Fibroblast of lung (primary cell): ENCODE measurements at regions not wholly inside any gene's neighbourhood (a gene's known extent, or its start where the extent isn't known, plus 50 kb on each side); places are given as distances from the start of the nearest gene placed in this dataset.

ENCODE experiments used
- DNase-seq, 2 donors: peaks; one replicate each; pipeline versions ENCODE4 v3.0.0 to v3.0.0-alpha.2; 2010; ENCODE audit warnings: low read depth in 2 of 2
- H2AFZ ChIP-seq: 2 replicates; pipeline ENCODE4 v1.5.1; 2012; ENCODE audit warnings: low read length, control low read depth, inconsistent platforms
- H3K27ac ChIP-seq: 2 replicates; pipeline ENCODE4 v1.5.1; 2011; ENCODE audit warnings: low read length, control low read depth; ENCODE audit not compliant: insufficient read depth
- H3K27me3 ChIP-seq: 2 replicates; pipeline ENCODE4 v1.5.1; 2011; ENCODE audit warnings: mild to moderate bottlenecking, low read length; ENCODE audit not compliant: control insufficient read depth, insufficient read depth
- H3K36me3 ChIP-seq: 2 replicates; pipeline ENCODE4 v1.5.1; 2011; ENCODE audit warnings: low read length; ENCODE audit not compliant: control insufficient read depth, insufficient read depth
- H3K4me1 ChIP-seq: 2 replicates; pipeline ENCODE4 v1.5.1; 2011; ENCODE audit warnings: low read length; ENCODE audit not compliant: control insufficient read depth, insufficient read depth; ENCODE audit errors: extremely low read depth
- H3K4me2 ChIP-seq: 2 replicates; pipeline ENCODE4 v1.5.1; 2011; ENCODE audit warnings: low read length, control low read depth; ENCODE audit not compliant: insufficient read depth; ENCODE audit errors: extremely low read depth
- H3K4me3 ChIP-seq, 4 experiments: fragments of 200-600 bp in 1 of 4; sonication (generic) in 1 of 4; replicated peaks in 1 of 4; 2 replicates each; pipeline ENCODE4 v1.5.1; 2011 to 2016; ENCODE audit warnings: low read length in 4 of 4, low read depth in 3 of 4, mild to moderate bottlenecking in 3 of 4, control low read depth in 2 of 4, inconsistent platforms in 1 of 4, mixed read lengths in 1 of 4; ENCODE audit not compliant: insufficient read depth in 1 of 4; ENCODE audit errors: control extremely low read depth in 1 of 4
- H3K79me2 ChIP-seq: 2 replicates; pipeline ENCODE4 v1.5.1; 2012; ENCODE audit warnings: mild to moderate bottlenecking, low read length, inconsistent platforms; ENCODE audit not compliant: control insufficient read depth, insufficient read depth
- H3K9ac ChIP-seq: 2 replicates; pipeline ENCODE4 v1.5.1; 2011; ENCODE audit warnings: mild to moderate bottlenecking, low read length, control low read depth; ENCODE audit not compliant: insufficient read depth
- H3K9me3 ChIP-seq: 2 replicates; pipeline ENCODE4 v1.5.1; 2012; ENCODE audit warnings: low read depth, low read length; ENCODE audit not compliant: control insufficient read depth, insufficient read depth
- H4K20me1 ChIP-seq: 2 replicates; pipeline ENCODE4 v1.5.1; 2011; ENCODE audit warnings: low read length; ENCODE audit not compliant: control insufficient read depth, insufficient read depth; ENCODE audit errors: extremely low read depth
- EZH2 ChIP-seq: IDR thresholded peaks from 2 replicates; pipeline ENCODE4 v1.5.1; 2012; ENCODE audit warnings: low read length, control low read depth, mild to moderate bottlenecking; ENCODE audit errors: missing control alignments
- TF ChIP-seq, protein P1 (sequence below), 2 donors: IDR thresholded peaks in 1 of 2; conservative IDR thresholded peaks in 1 of 2; 1 replicate in 1 of 2; 2 replicates in 1 of 2; pipeline ENCODE4 v1.5.1; 2011 to 2012; ENCODE audit warnings: low read length in 2 of 2, control low read depth in 1 of 2, inconsistent platforms in 1 of 2, low read depth in 1 of 2, mild to moderate bottlenecking in 1 of 2

DNA sequence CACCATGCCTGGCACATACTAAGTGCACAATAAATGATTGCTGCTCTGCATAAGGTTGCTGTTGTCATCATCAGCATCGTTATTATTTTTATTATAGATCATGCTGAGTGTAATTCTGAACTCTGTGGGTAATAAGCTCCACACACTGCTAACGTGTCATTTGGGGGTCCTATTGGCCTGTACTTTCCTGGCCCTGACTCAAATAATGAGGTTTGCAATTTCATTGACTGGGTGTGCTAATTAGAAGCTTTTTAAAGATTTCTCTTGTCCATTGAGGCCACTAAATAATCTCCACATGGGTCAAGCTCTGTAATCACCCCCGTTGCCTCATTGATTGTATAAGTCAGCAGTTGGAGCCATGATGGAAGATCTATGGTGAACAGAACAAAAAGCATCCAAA is 320.8 kb upstream of the TMPO start:
- Histone ChIP-seq H3K9ac (no peak overlapping the region), H4K20me1 (no peaks in the 10 kb centered on the region), H3K79me2 (no peaks in the 10 kb centered on the region), H3K4me2 (no peak overlapping the region), H3K9me3 (no peaks in the 10 kb centered on the region), H3K36me3 (no peaks in the 10 kb centered on the region), H3K27me3 (no peaks in the 10 kb centered on the region), H3K27ac (no peak overlapping the region), H3K4me1 (no peaks in the 10 kb centered on the region), H2AFZ (no peak overlapping the region), H3K4me3 (no peak overlapping the region)
- DNase-seq = no peak
- TF ChIP-seq, protein P1, sequence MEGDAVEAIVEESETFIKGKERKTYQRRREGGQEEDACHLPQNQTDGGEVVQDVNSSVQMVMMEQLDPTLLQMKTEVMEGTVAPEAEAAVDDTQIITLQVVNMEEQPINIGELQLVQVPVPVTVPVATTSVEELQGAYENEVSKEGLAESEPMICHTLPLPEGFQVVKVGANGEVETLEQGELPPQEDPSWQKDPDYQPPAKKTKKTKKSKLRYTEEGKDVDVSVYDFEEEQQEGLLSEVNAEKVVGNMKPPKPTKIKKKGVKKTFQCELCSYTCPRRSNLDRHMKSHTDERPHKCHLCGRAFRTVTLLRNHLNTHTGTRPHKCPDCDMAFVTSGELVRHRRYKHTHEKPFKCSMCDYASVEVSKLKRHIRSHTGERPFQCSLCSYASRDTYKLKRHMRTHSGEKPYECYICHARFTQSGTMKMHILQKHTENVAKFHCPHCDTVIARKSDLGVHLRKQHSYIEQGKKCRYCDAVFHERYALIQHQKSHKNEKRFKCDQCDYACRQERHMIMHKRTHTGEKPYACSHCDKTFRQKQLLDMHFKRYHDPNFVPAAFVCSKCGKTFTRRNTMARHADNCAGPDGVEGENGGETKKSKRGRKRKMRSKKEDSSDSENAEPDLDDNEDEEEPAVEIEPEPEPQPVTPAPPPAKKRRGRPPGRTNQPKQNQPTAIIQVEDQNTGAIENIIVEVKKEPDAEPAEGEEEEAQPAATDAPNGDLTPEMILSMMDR (conservative IDR thresholded peaks at IDR 0.05 in 1 of 2, IDR thresholded peaks at IDR 0.05 in 1 of 2; ENCODE audit: low read depth in 1 of 2, low read length in 2 of 2) = no peak
- TF ChIP-seq EZH2 = no peak

DNA sequence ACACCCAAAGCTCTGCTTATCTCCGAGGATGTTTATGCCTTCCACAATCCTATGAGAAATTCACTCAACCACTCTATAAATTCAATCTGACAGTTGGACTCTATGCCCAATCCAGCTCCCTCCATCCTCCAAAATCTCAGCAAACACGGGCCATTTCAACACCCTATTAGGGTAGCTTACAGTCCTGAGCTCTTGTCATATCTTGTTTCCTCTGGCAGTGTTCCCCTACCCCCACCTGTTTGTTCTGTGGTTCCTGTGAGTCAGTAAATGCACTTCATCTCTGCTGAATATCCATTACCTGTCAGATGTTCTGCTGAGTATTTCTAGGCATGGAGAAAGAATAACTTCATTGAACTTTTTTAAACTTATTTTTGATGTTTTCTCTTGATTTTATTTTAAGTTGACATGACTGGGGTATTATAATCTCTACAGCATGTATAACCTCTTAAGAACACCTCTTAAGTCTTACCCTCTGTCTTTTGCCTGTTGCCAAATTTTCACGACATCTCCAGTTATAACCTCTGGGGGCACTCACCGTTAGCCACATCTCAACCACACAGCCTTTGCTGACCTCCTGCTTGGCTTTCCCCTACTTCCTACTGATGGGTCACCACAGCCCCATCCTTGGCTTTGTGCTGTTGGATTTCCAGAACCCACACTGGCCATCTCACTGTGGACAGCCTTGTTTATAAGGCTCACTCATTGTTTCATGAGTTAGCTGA is 317.0 kb upstream of the TMPO start:
- Histone ChIP-seq H3K9ac (no peak overlapping the region), H3K36me3 (no peaks in the 10 kb centered on the region), H2AFZ (no peak overlapping the region), H3K4me2 (no peak overlapping the region), H3K27ac (no peak overlapping the region), H4K20me1 (no peaks in the 10 kb centered on the region), H3K79me2 (no peaks in the 10 kb centered on the region), H3K4me1 (no peaks in the 10 kb centered on the region), H3K4me3 (no peak overlapping the region), H3K27me3 (no peaks in the 10 kb centered on the region), H3K9me3 (no peaks in the 10 kb centered on the region)
- TF ChIP-seq, protein P1 (conservative IDR thresholded peaks at IDR 0.05 in 1 of 2, IDR thresholded peaks at IDR 0.05 in 1 of 2; ENCODE audit: low read depth in 1 of 2, low read length in 2 of 2) = no peak
- no peak for TF ChIP-seq EZH2
- peak in 1 of 2 donors; percentile 89 for DNase-seq

DNA sequence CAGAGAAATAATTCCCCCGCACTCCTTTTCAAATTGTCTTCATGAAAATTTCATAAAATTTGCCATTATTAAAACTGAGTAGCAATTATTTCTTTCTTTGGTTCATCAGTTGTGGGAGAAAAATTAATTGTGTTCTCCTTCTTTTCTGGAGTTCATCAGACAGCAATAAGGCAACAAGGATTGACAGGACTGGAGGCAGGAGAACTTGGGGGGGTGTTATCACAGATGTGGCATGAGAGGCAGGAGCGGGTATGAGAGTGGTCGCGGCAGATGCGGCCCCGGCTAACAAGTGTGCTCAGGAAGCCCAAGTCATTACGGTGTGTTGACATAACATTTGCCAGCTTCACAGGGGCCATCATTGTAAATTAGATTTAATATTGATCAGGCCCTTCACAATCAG is 306.6 kb upstream of the TMPO start:
- H3K4me3 ChIP-seq = no peak overlapping the region
- H3K4me1 ChIP-seq = no peaks in the 10 kb centered on the region
- H3K79me2 ChIP-seq = no peaks in the 10 kb centered on the region
- H3K4me2 ChIP-seq = no peak overlapping the region
- no peaks in the 10 kb centered on the region for H4K20me1 ChIP-seq
- no peak overlapping the region for H2AFZ ChIP-seq
- no peaks in the 10 kb centered on the region for H3K27me3 ChIP-seq
- H3K27ac ChIP-seq = no peak overlapping the region
- H3K9me3 ChIP-seq = no peaks in the 10 kb centered on the region
- H3K36me3 ChIP-seq = no peaks in the 10 kb centered on the region
- H3K9ac ChIP-seq = no peak overlapping the region
- DNase-seq = no peak
- TF ChIP-seq EZH2 = no peak
- TF ChIP-seq, protein P1 (conservative IDR thresholded peaks at IDR 0.05 in 1 of 2, IDR thresholded peaks at IDR 0.05 in 1 of 2; ENCODE audit: low read depth in 1 of 2, low read length in 2 of 2) = no peak
